Calu3 (cell line): ENCODE measurements at regions not wholly inside any gene's neighbourhood (a gene's known extent, or its start where the extent isn't known, plus 50 kb on each side); places are given as distances from the start of the nearest gene placed in this dataset.
"Not testable (repeated sequence)": the region's sequence is repeated elsewhere in the genome, so short reads cannot be mapped to it uniquely, and the experiment has no call there.

Experiments used
- BruUV-seq: library from RNA; stranded (reverse); fragments of 400-500 nt; replicated peaks from 2 replicates; lab custom pipeline; 2021; lab: Mats Ljungman, UMichigan
- CTCF ChIA-PET: fragments of 300-600 bp; sonication (Branson Sonifier 250); formaldehyde crosslinking; loops from one replicate; lab custom pipeline; 2022; ENCODE audit warnings: antibody characterized with exemption; lab: Charles Lee
- DNase-seq: peaks from one replicate; pipeline ENCODE4 v3.0.0; 2022
- H3K27ac Mint-ChIP-seq: one replicate; pipeline ENCODE4 v1.8.0; 2022; ENCODE audit warnings: mixed read lengths; ENCODE audit not compliant: unreplicated experiment
- H3K27me3 Mint-ChIP-seq: one replicate; pipeline ENCODE4 v1.8.0; 2022; ENCODE audit warnings: mixed read lengths; ENCODE audit not compliant: unreplicated experiment
- H3K36me3 Mint-ChIP-seq: one replicate; pipeline ENCODE4 v1.8.0; 2022; ENCODE audit warnings: mild to moderate bottlenecking, moderate library complexity, mixed read lengths; ENCODE audit not compliant: insufficient read depth, unreplicated experiment
- H3K4me1 Mint-ChIP-seq: one replicate; pipeline ENCODE4 v1.8.0; 2022; ENCODE audit warnings: mild to moderate bottlenecking, low read depth, mixed read lengths; ENCODE audit not compliant: unreplicated experiment
- H3K4me3 Mint-ChIP-seq: one replicate; pipeline ENCODE4 v1.8.0; 2022; ENCODE audit warnings: mild to moderate bottlenecking, low read depth, moderate library complexity, mixed read lengths; ENCODE audit not compliant: unreplicated experiment
- H3K9me3 Mint-ChIP-seq: one replicate; pipeline ENCODE4 v1.8.0; 2022; ENCODE audit warnings: low read depth, mixed read lengths; ENCODE audit not compliant: unreplicated experiment
- intact Hi-C: fragments of 100-400 bp; cut with micrococcal nuclease; formaldehyde crosslinking; loops from one replicate; pipeline ENCODE4 v1.10.0; 2022; ENCODE audit not compliant: unreplicated experiment
- TF ChIP-seq, protein P1 (sequence below): fragments of 200-600 bp; IDR thresholded peaks from one replicate; pipeline ENCODE4 v1.8.0; 2022; ENCODE audit warnings: antibody characterized with exemption; ENCODE audit not compliant: unreplicated experiment

- CTCF ChIA-PET, result no interaction called here
- peaks cover 20% of the 10 kb centered on the region for H3K4me1 Mint-ChIP-seq
- no peaks in the 10 kb centered on the region for H3K27me3 Mint-ChIP-seq
- TF ChIP-seq, protein P1, sequence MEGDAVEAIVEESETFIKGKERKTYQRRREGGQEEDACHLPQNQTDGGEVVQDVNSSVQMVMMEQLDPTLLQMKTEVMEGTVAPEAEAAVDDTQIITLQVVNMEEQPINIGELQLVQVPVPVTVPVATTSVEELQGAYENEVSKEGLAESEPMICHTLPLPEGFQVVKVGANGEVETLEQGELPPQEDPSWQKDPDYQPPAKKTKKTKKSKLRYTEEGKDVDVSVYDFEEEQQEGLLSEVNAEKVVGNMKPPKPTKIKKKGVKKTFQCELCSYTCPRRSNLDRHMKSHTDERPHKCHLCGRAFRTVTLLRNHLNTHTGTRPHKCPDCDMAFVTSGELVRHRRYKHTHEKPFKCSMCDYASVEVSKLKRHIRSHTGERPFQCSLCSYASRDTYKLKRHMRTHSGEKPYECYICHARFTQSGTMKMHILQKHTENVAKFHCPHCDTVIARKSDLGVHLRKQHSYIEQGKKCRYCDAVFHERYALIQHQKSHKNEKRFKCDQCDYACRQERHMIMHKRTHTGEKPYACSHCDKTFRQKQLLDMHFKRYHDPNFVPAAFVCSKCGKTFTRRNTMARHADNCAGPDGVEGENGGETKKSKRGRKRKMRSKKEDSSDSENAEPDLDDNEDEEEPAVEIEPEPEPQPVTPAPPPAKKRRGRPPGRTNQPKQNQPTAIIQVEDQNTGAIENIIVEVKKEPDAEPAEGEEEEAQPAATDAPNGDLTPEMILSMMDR, result no peak
- DNase-seq, result no peak
- no peaks in the 10 kb centered on the region for H3K36me3 Mint-ChIP-seq
- intact Hi-C loops, result no loop called here
- H3K4me3 Mint-ChIP-seq, result no peak overlapping the region
- H3K9me3 Mint-ChIP-seq, result peaks cover 2% of the 10 kb centered on the region
- no peak overlapping the region for H3K27ac Mint-ChIP-seq
- no TSS peak for BruUV-seq
Measured at GRCh38 chr4:87916626-87917025, 58.9 kb upstream of the SPP1 start.

GRCh38 chr4:87917911-87918310 lies 57.6 kb upstream of the SPP1 start:
- CTCF ChIA-PET, intact Hi-C loops, DNase-seq, H3K4me1 Mint-ChIP-seq, H3K9me3 Mint-ChIP-seq, H3K27ac Mint-ChIP-seq, H3K27me3 Mint-ChIP-seq, BruUV-seq, H3K4me3 Mint-ChIP-seq, H3K36me3 Mint-ChIP-seq: not testable (repeated sequence)

DNA sequence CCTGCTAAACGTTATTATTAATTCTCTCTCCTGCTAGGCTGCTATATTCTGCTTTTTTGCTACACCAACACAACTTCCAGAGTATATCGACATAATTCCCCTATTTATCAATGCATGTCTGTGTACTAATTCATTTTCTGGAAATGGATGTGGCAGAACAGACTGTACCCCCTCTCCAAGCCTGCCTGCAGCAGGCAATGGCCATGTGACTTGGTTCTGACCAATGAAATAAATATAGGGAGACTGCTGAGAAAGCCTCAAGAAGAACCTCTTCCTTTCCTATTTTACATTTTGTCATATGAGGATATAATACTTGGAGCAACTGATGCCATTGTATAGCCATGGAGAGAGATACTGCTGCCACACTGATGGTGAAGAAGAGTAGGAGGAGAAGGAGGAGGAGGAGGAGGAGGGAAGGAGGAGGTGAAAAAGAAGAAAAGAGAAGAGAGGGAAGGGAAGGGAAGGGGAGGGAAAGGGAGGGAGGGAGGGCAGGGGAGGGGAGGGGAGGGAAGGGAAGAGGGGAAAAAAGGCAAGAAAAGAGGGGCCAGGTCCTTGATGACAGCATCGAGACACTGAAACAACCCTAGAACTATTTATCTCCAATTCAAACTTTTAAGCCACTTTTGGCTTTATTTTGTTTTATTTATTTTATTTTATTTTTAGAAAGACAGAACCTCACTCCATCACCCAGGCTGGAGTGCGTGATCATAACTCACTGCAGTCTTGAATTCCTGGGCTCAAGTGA lies 57.0 kb upstream of the SPP1 start:
- intact Hi-C loops, result no loop called here
- no peak for DNase-seq
- H3K36me3 Mint-ChIP-seq, result no peaks in the 10 kb centered on the region
- no TSS peak for BruUV-seq
- no peaks in the 10 kb centered on the region for H3K27me3 Mint-ChIP-seq
- H3K4me3 Mint-ChIP-seq, result no peak overlapping the region
- peaks cover 8% of the 10 kb centered on the region for H3K4me1 Mint-ChIP-seq
- CTCF ChIA-PET, result no interaction called here
- no peak overlapping the region for H3K27ac Mint-ChIP-seq
- H3K9me3 Mint-ChIP-seq, result peaks cover 2% of the 10 kb centered on the region
- TF ChIP-seq, protein P1, result no peak

GRCh38 chr4:87919304-87919703 lies 56.2 kb upstream of the SPP1 start:
- CTCF ChIA-PET, H3K4me1 Mint-ChIP-seq, H3K9me3 Mint-ChIP-seq, intact Hi-C loops, H3K27ac Mint-ChIP-seq, H3K36me3 Mint-ChIP-seq, BruUV-seq, H3K27me3 Mint-ChIP-seq, DNase-seq, H3K4me3 Mint-ChIP-seq: not testable (repeated sequence)

DNA sequence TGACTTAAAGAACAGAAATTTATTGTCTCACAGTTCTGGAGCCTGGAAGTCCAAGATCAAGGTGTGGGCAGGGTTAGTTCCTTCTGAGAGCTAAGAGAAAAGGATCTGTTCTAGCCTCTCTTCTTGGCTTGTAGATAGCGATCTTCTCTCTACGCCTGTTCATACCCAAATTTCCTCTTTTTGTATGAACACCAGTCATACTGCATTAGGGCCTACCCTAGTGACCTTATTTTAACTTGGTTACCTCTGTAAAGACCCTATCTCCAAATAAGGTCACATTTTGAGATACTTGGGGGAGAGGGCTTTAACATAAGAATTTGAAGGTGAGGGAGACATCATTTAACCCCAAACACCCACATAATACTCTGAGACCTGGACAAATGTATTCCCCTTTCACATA lies 55.6 kb upstream of the SPP1 start:
- Mint-ChIP-seq H3K27ac (no peak overlapping the region), H3K36me3 (no peaks in the 10 kb centered on the region), H3K27me3 (no peaks in the 10 kb centered on the region), H3K9me3 (peaks cover 2% of the 10 kb centered on the region), H3K4me3 (no peak overlapping the region), H3K4me1 (peaks cover 8% of the 10 kb centered on the region)
- intact Hi-C loops, result no loop called here
- BruUV-seq, result no TSS peak
- TF ChIP-seq, protein P1, result no peak
- DNase-seq, result no peak
- CTCF ChIA-PET, result no interaction called here
